Fibroblast of skin of abdomen (primary cell): ENCODE measurements at regions not wholly inside any gene's neighbourhood (a gene's known extent, or its start where the extent isn't known, plus 50 kb on each side); places are given as distances from the start of the nearest gene placed in this dataset.

Experiments
- DNase-seq: peaks from one replicate; pipeline ENCODE4 v3.0.0-alpha.2; 2013

- DNase-seq: peak; percentile 62
These were observed 206.5 kb upstream of the EEA1 start for GRCh38 chr12:93135286-93136239.

- no peak for DNase-seq
These were observed 207.4 kb upstream of the EEA1 start for GRCh38 chr12:93136253-93137055.

DNA sequence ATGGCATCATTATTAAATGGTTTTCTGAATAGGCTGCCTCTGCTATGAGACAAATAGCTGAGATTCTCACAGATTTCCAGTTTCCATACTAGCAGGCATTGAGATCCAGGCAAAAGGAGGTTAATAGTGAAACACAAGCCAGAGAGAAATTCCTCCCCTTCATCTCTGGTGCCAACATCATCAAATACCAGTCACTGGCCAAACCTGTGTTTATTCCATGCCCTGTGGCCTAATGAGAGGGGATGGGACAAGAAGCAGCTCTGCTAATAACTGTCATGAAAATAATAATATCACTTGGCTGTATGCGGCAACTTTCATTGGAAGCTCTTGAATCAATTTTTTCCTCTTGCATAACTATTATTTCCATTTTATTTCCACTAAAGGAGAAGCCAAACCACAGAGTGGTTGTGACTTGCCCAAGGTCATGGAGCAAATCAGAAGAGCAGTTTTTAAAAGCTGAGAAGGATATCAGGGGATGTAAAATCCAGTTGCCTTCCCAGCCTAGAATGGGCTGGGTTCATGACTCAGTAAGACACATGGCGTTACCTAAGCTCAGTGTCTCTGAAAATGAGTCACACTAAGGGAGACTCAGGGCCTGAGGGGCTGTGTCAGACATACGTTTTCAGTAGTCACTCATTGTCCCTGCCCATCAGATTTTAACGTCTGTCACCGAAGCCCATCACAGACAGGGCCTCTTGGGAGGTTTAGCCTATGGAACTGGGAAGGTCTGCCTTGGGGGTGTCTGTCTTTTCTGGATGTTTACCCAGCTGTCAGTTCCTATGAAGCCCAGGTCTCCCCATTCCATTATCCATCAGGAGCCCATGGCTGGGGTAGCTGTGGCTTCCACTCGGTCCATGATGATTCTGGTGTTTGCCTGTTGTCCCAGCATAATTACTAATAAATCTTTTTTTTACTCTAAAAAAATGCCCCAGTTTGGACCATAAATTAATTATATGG is 208.8 kb upstream of the EEA1 start:
- DNase-seq: peak; percentile 70

DNA sequence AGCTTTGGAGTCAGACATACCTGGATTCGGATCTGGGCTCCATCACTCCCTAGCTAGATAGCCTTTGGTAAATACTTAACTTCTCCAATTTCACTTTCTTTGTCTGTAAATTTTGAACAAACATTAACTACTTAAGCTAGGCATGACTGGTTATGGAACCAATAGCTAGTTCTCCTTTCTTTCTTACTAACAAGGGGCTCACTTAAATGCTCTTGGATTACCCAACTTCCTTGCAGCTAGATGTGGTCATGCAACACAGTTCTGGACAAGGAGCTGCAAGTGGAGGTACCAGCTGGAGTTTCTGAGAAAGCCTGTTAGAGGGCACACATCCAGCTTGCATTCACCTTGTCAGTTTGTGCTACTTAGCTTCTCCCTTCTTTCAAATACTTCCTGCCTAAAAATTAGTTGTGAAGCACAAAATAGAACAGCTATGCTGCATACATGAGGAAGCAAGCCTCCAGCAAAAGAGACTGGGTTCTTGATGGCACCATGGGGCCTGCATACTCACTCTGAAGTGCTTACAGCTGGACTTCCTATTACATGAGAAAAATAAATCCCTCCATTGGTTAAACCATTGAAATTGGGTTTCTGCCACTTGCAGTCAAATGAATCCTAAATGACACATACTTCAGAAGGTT is 210.1 kb upstream of the EEA1 start:
- no peak for DNase-seq

- DNase-seq: no peak
These were observed 211.2 kb upstream of the EEA1 start for GRCh38 chr12:93140325-93140724.

GRCh38 chr12:93140801-93141200 is 211.7 kb upstream of the EEA1 start:
- DNase-seq: no peak

DNA sequence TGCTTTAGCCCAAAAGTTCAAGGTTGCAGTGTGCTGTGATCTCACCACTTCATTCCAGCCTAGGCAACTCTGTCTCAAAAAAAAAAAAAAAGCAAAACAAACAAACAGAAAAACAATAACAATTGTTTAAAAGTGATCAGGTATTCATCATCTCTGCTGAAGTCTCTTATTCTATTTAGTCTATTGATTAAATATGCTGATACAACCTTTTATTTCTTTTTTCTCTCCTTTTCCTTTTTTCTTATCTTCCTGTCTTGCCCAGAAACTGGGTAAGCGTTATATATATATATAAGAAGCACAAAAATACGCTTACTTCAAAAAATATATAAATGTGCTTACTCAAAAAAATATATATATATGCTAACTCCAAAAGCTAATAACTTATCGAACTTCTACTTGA is 213.8 kb upstream of the EEA1 start:
- no peak for DNase-seq

DNA sequence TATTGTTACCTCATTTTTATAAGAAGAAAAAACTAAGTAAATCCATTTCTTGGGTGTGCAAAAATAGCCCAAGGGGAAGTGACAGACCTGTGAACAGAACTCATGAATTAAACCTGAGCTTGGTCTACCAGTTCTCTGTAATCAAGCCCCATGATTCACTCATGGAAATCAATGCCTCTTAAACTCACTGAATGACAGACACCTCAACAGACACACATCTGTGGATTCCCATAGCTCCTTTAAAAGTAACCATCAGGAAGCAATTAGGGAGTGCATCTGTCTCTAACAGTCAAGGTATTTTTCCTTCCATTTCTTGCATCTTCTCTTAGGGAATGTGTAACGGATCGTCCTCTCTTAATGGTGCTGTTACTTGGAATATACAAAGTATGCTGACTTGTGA is 215.0 kb upstream of the EEA1 start:
- DNase-seq: peak; percentile 69

- no peak for DNase-seq
These were observed 216.0 kb upstream of the EEA1 start for GRCh38 chr12:93145086-93145485.

DNA sequence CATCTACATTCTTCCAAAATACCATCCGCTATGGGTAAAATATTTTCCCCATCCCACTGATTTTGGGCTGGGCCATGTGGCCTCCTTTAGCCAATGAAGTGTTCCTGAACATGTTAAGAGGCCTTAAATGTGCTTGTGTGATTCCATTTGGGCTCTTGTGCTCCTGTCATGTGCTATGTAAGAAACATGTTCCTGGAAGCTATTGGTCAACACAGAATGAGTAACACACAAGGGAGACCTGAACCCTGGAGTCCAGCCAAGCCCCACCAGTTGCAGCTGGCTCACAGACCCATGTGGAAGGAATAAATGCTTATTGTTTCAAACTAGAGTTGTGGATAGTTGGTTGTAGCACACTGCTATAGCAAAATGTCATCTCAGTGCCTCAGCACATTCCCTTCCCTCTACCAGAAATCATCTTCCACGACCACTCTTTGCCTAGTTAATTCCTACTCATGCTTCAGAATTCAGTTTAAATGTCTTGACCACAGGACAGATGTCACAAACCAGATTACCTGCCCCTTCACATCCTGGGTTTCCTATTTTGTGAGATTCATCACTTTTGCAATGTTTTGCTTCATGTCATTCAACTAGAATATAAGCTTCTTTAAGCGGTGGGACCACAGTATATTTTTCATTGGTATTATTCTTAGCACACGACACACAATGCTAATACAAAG is 217.3 kb upstream of the EEA1 start:
- peak; percentile 65 for DNase-seq

DNA sequence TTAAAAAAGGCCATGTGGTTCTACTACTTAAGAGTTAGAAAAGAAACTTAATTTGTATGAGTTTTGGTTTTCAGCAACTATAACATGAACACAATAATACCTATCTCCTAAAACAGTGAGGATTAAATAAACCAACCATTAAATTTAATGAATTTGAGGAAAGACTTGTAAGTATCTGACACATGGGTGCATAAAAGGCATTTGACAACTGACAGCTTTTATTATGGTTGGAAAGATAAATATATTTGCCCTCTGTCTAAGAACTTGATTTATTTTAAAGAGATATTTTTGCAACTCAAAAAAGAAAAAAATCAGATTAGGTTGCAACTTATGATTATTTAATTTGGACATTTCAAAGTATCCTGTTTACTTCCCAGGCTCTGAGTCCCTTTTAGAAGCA is 217.9 kb upstream of the EEA1 start:
- no peak for DNase-seq

GRCh38 chr12:93148412-93148811 is 219.3 kb upstream of the EEA1 start:
- no peak for DNase-seq

DNA sequence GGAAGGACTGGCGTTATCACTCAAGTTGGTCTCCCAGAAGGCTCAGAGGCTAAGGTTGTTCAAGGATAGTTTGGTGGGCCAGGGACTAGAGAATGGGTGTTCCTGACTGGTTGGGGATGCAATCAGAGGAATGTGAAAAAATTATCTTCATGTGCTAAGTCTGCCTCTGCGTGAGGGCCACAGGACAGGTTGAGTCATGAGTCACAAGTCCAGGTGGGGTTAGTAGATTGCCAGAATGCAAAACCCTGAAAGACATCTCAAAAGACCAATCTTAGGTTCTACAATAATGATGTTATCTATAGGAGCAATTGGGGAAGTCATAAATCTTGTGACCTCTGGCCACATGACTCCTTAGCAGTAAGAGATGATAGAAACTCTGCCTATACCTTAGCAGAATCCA is 220.1 kb upstream of the EEA1 start:
- no peak for DNase-seq

GRCh38 chr12:93151079-93151762 is 222.1 kb upstream of the EEA1 start:
- DNase-seq: no peak

GRCh38 chr12:93152617-93153016 is 223.5 kb upstream of the EEA1 start:
- no peak for DNase-seq

GRCh38 chr12:93153321-93153720 is 224.2 kb upstream of the EEA1 start:
- DNase-seq: peak; percentile 63

- DNase-seq: no peak
These were observed 223.5 kb upstream of the NUDT4 start for GRCh38 chr12:93154096-93154728.

DNA sequence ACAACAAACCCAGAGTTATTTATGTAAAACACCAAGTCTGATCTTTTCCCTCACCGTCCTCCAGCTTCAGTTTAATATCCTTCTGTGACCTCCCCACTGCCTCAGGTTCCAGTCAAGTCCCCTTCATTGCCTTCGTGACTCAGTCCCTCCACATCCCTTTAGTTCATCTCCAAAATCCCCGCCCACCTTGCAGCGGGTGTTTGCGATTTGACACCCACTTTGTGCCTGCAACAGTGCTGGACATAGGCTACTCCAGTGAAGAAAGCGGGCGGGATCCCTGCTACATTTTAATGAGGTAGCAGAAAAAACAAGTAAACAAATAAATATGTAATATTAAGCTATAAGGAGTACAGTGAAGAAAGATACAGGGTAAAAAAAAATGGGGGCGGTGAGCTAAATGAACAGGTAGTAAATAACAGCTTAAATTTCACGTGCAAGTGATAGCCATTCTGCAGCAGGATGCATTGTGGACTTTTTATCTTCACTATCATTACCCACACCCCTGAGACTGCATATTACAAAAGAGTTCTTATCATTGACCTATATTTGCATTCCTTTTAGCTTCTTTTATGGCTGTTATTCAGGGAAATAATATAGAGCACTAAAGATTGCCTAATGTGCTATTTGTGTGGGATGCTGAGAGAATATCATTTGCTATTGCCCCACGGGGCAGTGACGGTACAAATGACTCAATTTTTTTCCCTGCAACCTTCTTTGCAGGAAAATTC is 222.8 kb upstream of the NUDT4 start:
- no peak for DNase-seq

- DNase-seq: no peak
These were observed 221.5 kb upstream of the NUDT4 start for GRCh38 chr12:93156086-93156716.
